Uterus (tissue), 2 donors: ENCODE measurements at regions not wholly inside any gene's neighbourhood (a gene's known extent, or its start where the extent isn't known, plus 50 kb on each side); places are given as distances from the start of the nearest gene placed in this dataset.

Experiments used
- POLR2A ChIP-seq, 2 donors: fragments of 450-650 bp; IDR thresholded peaks; one replicate each; pipeline ENCODE4 v1.6.1; 2016; ENCODE audit warnings: antibody characterized with exemption in 2 of 2, mild to moderate bottlenecking in 1 of 2, moderate library complexity in 1 of 2
- TF ChIP-seq, protein P1 (sequence below), 4 experiments: fragments of 200-600 bp in 2 of 4; fragments of 450-650 bp in 2 of 4; sonication (generic) in 2 of 4; IDR thresholded peaks; one replicate each; pipeline ENCODE4 v1.5.1; 2016 to 2019; ENCODE audit warnings: antibody characterized with exemption in 4 of 4, mild to moderate bottlenecking in 2 of 4, moderate library complexity in 1 of 4

- TF ChIP-seq POLR2A (IDR thresholded peaks at IDR 0.05), result no peak
- TF ChIP-seq, protein P1, sequence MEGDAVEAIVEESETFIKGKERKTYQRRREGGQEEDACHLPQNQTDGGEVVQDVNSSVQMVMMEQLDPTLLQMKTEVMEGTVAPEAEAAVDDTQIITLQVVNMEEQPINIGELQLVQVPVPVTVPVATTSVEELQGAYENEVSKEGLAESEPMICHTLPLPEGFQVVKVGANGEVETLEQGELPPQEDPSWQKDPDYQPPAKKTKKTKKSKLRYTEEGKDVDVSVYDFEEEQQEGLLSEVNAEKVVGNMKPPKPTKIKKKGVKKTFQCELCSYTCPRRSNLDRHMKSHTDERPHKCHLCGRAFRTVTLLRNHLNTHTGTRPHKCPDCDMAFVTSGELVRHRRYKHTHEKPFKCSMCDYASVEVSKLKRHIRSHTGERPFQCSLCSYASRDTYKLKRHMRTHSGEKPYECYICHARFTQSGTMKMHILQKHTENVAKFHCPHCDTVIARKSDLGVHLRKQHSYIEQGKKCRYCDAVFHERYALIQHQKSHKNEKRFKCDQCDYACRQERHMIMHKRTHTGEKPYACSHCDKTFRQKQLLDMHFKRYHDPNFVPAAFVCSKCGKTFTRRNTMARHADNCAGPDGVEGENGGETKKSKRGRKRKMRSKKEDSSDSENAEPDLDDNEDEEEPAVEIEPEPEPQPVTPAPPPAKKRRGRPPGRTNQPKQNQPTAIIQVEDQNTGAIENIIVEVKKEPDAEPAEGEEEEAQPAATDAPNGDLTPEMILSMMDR (IDR thresholded peaks at IDR 0.05), result no peak
Observed at GRCh38 chr3:82556113-82556512, 794.7 kb upstream of the GBE1 start.
